ENCODE measurements at regions not wholly inside any gene's neighbourhood (a gene's known extent, or its start where the extent isn't known, plus 50 kb on each side); places are given as distances from the start of the nearest gene placed in this dataset.

DNA sequence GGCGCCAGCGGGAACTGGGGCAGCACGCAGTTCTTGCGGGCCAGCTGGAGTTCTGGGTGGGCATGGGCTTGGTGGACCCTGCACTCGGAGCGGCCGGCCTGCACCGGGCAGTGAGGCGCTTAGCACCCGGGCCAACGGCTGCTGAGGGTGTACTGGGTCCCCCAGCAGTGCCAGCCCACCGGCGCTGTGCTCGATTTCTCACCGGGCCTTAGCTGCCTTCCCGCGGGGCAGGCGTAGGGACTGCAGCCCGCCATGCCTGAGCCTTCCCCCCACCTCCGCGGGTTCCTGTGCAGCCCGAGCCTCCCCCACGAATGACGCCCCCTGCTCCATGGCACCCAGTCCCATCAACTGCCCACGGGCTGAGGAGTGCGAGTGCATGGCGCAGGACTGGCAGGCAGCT lies 168.8 kb downstream of the CD24 start:
- TF ChIP-seq EZH2 (IDR thresholded peaks at IDR 0.05; ENCODE audit: borderline replicate concordance), result no peak
- TF ChIP-seq, protein P1, sequence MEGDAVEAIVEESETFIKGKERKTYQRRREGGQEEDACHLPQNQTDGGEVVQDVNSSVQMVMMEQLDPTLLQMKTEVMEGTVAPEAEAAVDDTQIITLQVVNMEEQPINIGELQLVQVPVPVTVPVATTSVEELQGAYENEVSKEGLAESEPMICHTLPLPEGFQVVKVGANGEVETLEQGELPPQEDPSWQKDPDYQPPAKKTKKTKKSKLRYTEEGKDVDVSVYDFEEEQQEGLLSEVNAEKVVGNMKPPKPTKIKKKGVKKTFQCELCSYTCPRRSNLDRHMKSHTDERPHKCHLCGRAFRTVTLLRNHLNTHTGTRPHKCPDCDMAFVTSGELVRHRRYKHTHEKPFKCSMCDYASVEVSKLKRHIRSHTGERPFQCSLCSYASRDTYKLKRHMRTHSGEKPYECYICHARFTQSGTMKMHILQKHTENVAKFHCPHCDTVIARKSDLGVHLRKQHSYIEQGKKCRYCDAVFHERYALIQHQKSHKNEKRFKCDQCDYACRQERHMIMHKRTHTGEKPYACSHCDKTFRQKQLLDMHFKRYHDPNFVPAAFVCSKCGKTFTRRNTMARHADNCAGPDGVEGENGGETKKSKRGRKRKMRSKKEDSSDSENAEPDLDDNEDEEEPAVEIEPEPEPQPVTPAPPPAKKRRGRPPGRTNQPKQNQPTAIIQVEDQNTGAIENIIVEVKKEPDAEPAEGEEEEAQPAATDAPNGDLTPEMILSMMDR (IDR thresholded peaks at IDR 0.05; ENCODE audit: poor library complexity), result no peak
